ENCODE measurements at regions not wholly inside any gene's neighbourhood (a gene's known extent, or its start where the extent isn't known, plus 50 kb on each side); places are given as distances from the start of the nearest gene placed in this dataset.

- FAIRE-seq: peak; percentile 99
These were observed 105.0 kb upstream of the NR0B1 start for GRCh38 chrX:30414144-30414543.

- FAIRE-seq: no peak
These were observed 93.2 kb upstream of the NR0B1 start for GRCh38 chrX:30402366-30402765.

- no peak for FAIRE-seq
These were observed 79.1 kb upstream of the NR0B1 start for GRCh38 chrX:30388325-30388724.

GRCh38 chrX:30373951-30374350 is 64.8 kb upstream of the NR0B1 start:
- no peak for FAIRE-seq

GRCh38 chrX:30373479-30373878 is 64.3 kb upstream of the NR0B1 start:
- FAIRE-seq: no peak

GRCh38 chrX:30364229-30364628 is 55.0 kb upstream of the NR0B1 start:
- peak; percentile 38 for FAIRE-seq

Data from islet of Langerhans (tissue), 1 donor.